Left ventricle myocardium inferior (tissue), 1 donor: ENCODE measurements at regions not wholly inside any gene's neighbourhood (a gene's known extent, or its start where the extent isn't known, plus 50 kb on each side); places are given as distances from the start of the nearest gene placed in this dataset.

Experiments used
- DNase-seq: peaks from one replicate; pipeline ENCODE4 v3.0.0-alpha.2; 2020
- H3K27ac ChIP-seq: fragments of 200-600 bp; replicated peaks from 2 replicates; pipeline ENCODE4 v1.8.0; 2021
- H3K27me3 ChIP-seq: fragments of 200-600 bp; 2 replicates; pipeline ENCODE4 v1.8.0; 2021; ENCODE audit warnings: low read depth
- H3K36me3 ChIP-seq: fragments of 200-600 bp; 2 replicates; pipeline ENCODE4 v1.8.0; 2021
- H3K4me1 ChIP-seq: fragments of 200-600 bp; 2 replicates; pipeline ENCODE4 v1.8.0; 2021
- H3K4me3 ChIP-seq: fragments of 200-600 bp; 2 replicates; pipeline ENCODE4 v1.8.0; 2021; ENCODE audit warnings: mild to moderate bottlenecking, moderate library complexity
- H3K9me3 ChIP-seq: fragments of 200-600 bp; replicated peaks from 2 replicates; pipeline ENCODE4 v1.8.0; 2021
- intact Hi-C: fragments of 100-400 bp; cut with micrococcal nuclease; formaldehyde crosslinking; loops from one replicate; pipeline ENCODE4 v1.11.0; 2022
- TF ChIP-seq, protein P1 (sequence below): fragments of 200-600 bp; IDR thresholded peaks from 2 replicates; pipeline ENCODE4 v1.8.0; 2021; ENCODE audit warnings: antibody characterized with exemption, mild to moderate bottlenecking, borderline replicate concordance
- donor health status: DM: no; HTN: yes; CAD: no; lungs with severe emphysema.

DNA sequence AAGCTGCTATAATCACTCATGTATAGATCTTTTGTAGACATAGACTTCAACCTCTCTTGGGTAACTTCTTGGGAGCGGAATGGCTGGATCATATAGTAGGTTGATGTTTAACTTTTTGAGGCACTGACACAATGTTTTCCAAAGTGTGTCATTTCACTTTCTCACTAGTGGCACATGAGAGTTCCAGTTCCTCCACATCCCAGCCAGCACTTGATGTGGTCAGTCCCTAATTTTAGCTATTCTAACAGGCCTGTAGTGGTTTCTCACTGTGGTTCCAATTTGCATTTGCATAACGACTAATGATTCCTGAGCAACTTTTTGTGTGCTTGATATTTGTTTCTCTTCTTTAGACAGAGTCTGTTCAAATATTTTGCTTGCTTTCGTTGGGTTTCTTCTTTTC lies 221.3 kb downstream of the DLL1 start:
- intact Hi-C loops, result no loop called here
- no peak overlapping the region for H3K27ac ChIP-seq
- DNase-seq, result no peak
- no peak overlapping the region for H3K4me3 ChIP-seq
- TF ChIP-seq, protein P1, sequence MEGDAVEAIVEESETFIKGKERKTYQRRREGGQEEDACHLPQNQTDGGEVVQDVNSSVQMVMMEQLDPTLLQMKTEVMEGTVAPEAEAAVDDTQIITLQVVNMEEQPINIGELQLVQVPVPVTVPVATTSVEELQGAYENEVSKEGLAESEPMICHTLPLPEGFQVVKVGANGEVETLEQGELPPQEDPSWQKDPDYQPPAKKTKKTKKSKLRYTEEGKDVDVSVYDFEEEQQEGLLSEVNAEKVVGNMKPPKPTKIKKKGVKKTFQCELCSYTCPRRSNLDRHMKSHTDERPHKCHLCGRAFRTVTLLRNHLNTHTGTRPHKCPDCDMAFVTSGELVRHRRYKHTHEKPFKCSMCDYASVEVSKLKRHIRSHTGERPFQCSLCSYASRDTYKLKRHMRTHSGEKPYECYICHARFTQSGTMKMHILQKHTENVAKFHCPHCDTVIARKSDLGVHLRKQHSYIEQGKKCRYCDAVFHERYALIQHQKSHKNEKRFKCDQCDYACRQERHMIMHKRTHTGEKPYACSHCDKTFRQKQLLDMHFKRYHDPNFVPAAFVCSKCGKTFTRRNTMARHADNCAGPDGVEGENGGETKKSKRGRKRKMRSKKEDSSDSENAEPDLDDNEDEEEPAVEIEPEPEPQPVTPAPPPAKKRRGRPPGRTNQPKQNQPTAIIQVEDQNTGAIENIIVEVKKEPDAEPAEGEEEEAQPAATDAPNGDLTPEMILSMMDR, result no peak
- peaks cover 14% of the 10 kb centered on the region for H3K9me3 ChIP-seq
- H3K27me3 ChIP-seq, result peaks cover 15% of the 10 kb centered on the region
- H3K36me3 ChIP-seq, result no peaks in the 10 kb centered on the region
- H3K4me1 ChIP-seq, result no peaks in the 10 kb centered on the region

DNA sequence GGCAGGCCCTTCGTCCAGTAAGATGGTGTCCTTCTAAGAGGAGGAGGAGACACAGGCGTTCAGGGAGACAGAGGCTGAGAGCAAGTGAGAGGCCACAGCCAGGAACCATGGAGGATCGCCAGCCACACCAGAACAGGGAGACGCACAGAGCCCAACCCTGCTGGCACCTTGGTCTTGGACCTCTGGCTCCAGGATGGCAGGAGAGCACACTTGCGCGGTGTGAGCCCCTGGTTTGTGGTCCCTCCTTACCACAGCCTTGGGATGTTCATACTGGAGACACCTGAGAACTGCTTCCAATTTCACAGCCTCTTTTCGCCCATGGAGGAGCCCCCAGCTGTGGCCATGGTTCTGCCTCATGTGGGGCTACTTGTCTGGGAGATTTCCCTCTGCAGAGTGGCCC lies 222.4 kb downstream of the DLL1 start:
- no peak overlapping the region for H3K27ac ChIP-seq
- DNase-seq, result no peak
- H3K36me3 ChIP-seq, result no peaks in the 10 kb centered on the region
- no peaks in the 10 kb centered on the region for H3K4me1 ChIP-seq
- H3K27me3 ChIP-seq, result peaks cover 15% of the 10 kb centered on the region
- H3K9me3 ChIP-seq, result peaks cover 14% of the 10 kb centered on the region
- TF ChIP-seq, protein P1, result no peak
- intact Hi-C loops, result no loop called here
- H3K4me3 ChIP-seq, result no peak overlapping the region

DNA sequence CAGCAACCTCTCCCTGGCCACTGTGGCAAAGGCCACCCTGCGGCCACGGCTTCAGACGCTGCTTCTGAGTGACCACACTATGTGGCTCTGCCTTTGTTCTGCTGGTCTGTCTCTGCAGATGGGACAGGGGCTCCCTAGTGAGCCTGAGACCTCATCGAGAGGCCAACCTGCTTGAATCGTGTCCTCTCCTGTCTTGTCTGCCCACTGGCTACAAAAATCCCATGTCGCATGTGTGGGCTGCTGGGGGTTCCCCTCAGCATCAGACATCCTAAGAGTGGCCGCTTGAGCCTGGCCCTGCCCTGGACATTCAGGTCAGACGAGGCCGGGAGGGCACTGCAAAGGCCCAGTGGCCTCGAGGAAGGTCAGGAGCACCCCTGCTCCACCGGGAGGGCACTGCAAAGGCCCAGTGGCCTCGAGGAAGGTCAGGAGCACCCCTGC lies 222.9 kb downstream of the DLL1 start:
- no peak for DNase-seq
- Histone ChIP-seq H3K27ac (no peak overlapping the region), H3K4me3 (no peak overlapping the region), H3K9me3 (peaks cover 14% of the 10 kb centered on the region), H3K27me3 (peaks cover 15% of the 10 kb centered on the region), H3K36me3 (no peaks in the 10 kb centered on the region), H3K4me1 (no peaks in the 10 kb centered on the region)
- TF ChIP-seq, protein P1, result no peak
- intact Hi-C loops, result no loop called here

DNA sequence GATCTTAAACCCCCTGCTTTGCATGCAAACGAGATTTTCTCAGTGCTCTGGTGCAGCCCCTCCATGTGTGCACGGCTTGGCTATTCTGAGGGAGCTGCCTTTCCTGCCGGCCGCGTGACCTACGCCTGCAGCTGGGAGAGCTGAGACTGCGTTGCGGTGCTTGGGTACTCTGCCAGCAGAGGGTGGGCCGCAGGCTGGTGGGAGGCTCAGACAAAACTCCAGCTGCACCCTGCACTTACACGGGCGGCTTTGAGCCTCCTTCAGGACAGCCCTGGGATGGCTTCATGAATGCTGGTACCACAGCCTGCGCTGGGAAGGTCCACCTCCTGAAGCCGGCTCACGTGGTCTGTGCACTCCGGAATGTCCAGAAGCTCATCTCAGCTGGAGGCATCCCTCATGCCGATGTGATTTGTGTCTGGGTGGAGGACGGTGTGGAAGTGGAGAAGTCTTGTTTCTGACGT lies 223.7 kb downstream of the DLL1 start:
- Histone ChIP-seq H3K27ac (no peak overlapping the region), H3K27me3 (peaks cover 15% of the 10 kb centered on the region), H3K36me3 (no peaks in the 10 kb centered on the region), H3K9me3 (peaks cover 14% of the 10 kb centered on the region), H3K4me3 (no peak overlapping the region), H3K4me1 (peaks cover 3% of the 10 kb centered on the region)
- DNase-seq, result no peak
- TF ChIP-seq, protein P1, result no peak
- intact Hi-C loops, result no loop called here

DNA sequence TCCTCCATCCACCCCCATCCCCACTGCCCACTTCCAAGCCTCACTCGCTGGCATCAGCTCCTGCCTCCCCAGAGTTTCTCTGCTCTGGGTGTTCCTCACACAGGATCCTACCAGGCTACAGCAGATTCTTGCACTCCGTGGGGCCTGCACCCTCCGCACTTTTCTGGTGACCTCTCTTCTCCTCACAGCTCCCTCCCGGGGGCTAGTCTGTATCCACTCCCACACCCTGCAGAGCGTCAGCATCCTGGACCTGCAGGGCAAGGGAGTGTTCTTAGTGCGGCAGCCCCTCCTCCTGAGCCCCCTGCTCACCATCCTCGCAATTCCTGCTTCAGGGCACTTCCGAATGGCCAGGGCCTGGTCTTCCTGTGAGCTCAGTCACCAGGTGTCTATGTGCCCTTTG lies 224.2 kb downstream of the DLL1 start:
- intact Hi-C loops, result no loop called here
- TF ChIP-seq, protein P1, result no peak
- Histone ChIP-seq H3K9me3 (peaks cover 14% of the 10 kb centered on the region), H3K4me1 (peaks cover 7% of the 10 kb centered on the region), H3K36me3 (no peaks in the 10 kb centered on the region), H3K27ac (no peak overlapping the region), H3K27me3 (peaks cover 15% of the 10 kb centered on the region), H3K4me3 (no peak overlapping the region)
- DNase-seq, result no peak
